Upper lobe of left lung (tissue), 6 donors: ENCODE measurements at regions not wholly inside any gene's neighbourhood (a gene's known extent, or its start where the extent isn't known, plus 50 kb on each side); places are given as distances from the start of the nearest gene placed in this dataset.

Experiments
- ATAC-seq, 2 donors: fragments of 200-7000 bp; cut with Tn5 transposase; one replicate each; pipeline ENCODE4 v1.9.1; 2022; ENCODE audit warnings: mild to moderate bottlenecking in 2 of 2, moderate library complexity in 2 of 2; ENCODE audit not compliant: low FRiP score in 2 of 2
- DNase-seq, 2 donors: peaks; one replicate each; pipeline ENCODE4 v3.0.0-alpha.2; 2019 to 2020
- H3K27ac ChIP-seq, 4 donors: fragments of 200-600 bp; sonication (generic); one replicate each; pipeline ENCODE4 v1.5.1; 2016 to 2019
- H3K27me3 ChIP-seq, 4 donors: fragments of 200-600 bp; sonication (generic); one replicate each; pipeline ENCODE4 v1.5.1; 2017 to 2019
- H3K36me3 ChIP-seq, 4 donors: fragments of 200-600 bp; sonication (generic); one replicate each; pipeline ENCODE4 v1.5.1; 2016 to 2019
- H3K4me1 ChIP-seq, 4 donors: fragments of 200-600 bp; sonication (generic); one replicate each; pipeline ENCODE4 v1.5.1; 2018 to 2019
- H3K4me3 ChIP-seq, 4 donors: fragments of 200-600 bp; sonication (generic); one replicate each; pipeline ENCODE4 v1.5.1; 2017 to 2019; ENCODE audit warnings: mild to moderate bottlenecking in 2 of 4, moderate library complexity in 1 of 4
- H3K9me3 ChIP-seq, 4 donors: fragments of 200-600 bp; sonication (generic); one replicate each; pipeline ENCODE4 v1.5.1; 2018 to 2019
- EP300 ChIP-seq, 4 donors: sonication (generic); formaldehyde crosslinking; IDR thresholded peaks; one replicate each; pipeline ENCODE4 v1.5.1; 2017; ENCODE audit warnings: antibody characterized with exemption in 4 of 4, control low read depth in 2 of 4
- POLR2A ChIP-seq, 4 donors: fragments of 450-650 bp; IDR thresholded peaks; one replicate each; pipeline ENCODE4 v1.5.1; 2016 to 2017; ENCODE audit warnings: antibody characterized with exemption in 4 of 4, mild to moderate bottlenecking in 2 of 4
- POLR2AphosphoS5 ChIP-seq, 2 donors: sonication (generic); formaldehyde crosslinking; IDR thresholded peaks; one replicate each; pipeline ENCODE4 v1.5.1; 2017; ENCODE audit warnings: antibody characterized with exemption in 2 of 2
- WGBS, 2 donors: methylation state at CpG; one replicate each; pipeline ENCODE4 v1.1.5; 2017 to 2018; 5-methylcytosine and 5-hydroxymethylcytosine counted together
- TF ChIP-seq, protein P1 (sequence below), 6 experiments: fragments of 450-650 bp in 4 of 6; fragments of 200-600 bp in 2 of 6; sonication (generic) in 2 of 6; IDR thresholded peaks; one replicate each; pipeline ENCODE4 v1.5.1; 2016 to 2019; ENCODE audit warnings: antibody characterized with exemption in 6 of 6
- donor health status: DM: no; HTN: no; CAD: no; lungs with moderate emphysema.
- donor health status: DM: no; HTN: yes; CAD: no; lungs with severe emphysema.

DNA sequence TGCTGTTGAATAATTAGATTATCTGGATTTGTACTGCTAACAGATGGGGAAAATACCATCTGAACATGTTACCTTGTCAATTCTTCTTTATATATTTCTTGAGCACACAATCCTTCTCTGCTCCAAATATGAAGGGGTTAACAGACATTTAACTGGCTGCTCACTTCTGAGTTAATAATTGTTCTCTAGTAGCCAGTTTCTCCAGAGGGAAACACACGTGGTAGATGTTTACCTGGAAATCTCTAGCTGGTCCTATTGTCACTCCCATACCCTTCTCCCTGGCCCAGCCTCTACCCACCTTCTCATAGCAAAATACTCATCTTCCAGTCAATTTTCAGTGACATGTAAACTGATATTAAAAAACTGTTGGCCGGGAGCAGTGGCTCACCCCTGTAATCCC lies 101.5 kb upstream of the ZNF462 start:
- no peak overlapping the region for H3K4me3 ChIP-seq
- DNase-seq: no peak
- no peak overlapping the region for H3K27ac ChIP-seq
- TF ChIP-seq POLR2AphosphoS5 (IDR thresholded peaks at IDR 0.05): no peak
- TF ChIP-seq EP300 (IDR thresholded peaks at IDR 0.05): no peak
- TF ChIP-seq, protein P1, sequence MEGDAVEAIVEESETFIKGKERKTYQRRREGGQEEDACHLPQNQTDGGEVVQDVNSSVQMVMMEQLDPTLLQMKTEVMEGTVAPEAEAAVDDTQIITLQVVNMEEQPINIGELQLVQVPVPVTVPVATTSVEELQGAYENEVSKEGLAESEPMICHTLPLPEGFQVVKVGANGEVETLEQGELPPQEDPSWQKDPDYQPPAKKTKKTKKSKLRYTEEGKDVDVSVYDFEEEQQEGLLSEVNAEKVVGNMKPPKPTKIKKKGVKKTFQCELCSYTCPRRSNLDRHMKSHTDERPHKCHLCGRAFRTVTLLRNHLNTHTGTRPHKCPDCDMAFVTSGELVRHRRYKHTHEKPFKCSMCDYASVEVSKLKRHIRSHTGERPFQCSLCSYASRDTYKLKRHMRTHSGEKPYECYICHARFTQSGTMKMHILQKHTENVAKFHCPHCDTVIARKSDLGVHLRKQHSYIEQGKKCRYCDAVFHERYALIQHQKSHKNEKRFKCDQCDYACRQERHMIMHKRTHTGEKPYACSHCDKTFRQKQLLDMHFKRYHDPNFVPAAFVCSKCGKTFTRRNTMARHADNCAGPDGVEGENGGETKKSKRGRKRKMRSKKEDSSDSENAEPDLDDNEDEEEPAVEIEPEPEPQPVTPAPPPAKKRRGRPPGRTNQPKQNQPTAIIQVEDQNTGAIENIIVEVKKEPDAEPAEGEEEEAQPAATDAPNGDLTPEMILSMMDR (IDR thresholded peaks at IDR 0.05): no peak
- no peak for TF ChIP-seq POLR2A (IDR thresholded peaks at IDR 0.05)
- no peak for ATAC-seq
- H3K4me1 ChIP-seq: no peaks in the 10 kb centered on the region
- H3K36me3 ChIP-seq: no peaks in the 10 kb centered on the region
- no peaks in the 10 kb centered on the region for H3K27me3 ChIP-seq
- WGBS, 2 donors: 45 to 51% methylated on average over 2 of the region's 2 CpGs
- no peaks in the 10 kb centered on the region for H3K9me3 ChIP-seq

DNA sequence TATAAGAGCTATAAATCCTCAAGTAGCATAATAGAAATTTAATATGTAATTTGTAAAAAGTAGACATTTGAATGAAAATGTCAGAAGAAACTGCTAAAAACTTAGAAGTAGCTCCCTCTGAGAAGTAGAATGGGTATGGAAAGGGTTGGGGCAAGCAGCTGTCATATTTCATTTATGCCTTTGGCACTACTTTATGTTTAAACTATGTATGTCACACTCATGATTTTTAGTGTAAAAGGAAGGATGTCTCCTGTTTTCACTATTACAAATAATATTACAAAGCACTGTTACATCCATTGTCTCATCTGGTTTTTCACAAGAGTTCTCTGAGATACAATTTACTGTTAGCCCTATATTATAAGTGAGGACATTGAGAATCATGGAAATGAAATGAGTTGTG lies 96.3 kb upstream of the ZNF462 start:
- DNase-seq (no peak), ATAC-seq (no peak)
- Histone ChIP-seq H3K27ac (no peak overlapping the region), H3K27me3 (no peaks in the 10 kb centered on the region), H3K9me3 (no peaks in the 10 kb centered on the region), H3K4me3 (no peak overlapping the region), H3K36me3 (no peaks in the 10 kb centered on the region), H3K4me1 (no peaks in the 10 kb centered on the region)
- no peak for TF ChIP-seq EP300 (IDR thresholded peaks at IDR 0.05)
- TF ChIP-seq, protein P1 (IDR thresholded peaks at IDR 0.05): no peak
- no peak for TF ChIP-seq POLR2AphosphoS5 (IDR thresholded peaks at IDR 0.05)
- no peak for TF ChIP-seq POLR2A (IDR thresholded peaks at IDR 0.05)

DNA sequence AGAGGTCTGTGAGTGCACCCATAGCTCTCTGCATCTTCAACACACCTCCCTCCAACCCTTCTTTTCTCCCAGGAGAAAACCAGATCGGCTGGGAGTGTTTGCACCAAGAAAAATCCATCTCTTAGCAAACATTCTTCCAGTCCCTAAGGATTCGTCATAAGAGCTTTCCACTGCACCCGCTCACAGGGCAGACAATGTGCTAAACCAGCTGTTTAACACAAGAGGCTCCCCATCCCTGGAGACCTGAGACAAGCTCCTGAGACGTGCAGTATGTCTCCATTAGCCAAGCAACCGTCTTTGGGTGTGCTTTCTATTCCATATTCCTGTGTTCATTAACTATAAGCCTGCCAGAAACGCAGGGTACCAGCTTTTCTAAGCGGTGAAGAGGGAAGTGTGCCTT lies 93.6 kb upstream of the ZNF462 start:
- no peaks in the 10 kb centered on the region for H3K9me3 ChIP-seq
- no peak for ATAC-seq
- TF ChIP-seq, protein P1 (IDR thresholded peaks at IDR 0.05): no peak
- TF ChIP-seq POLR2AphosphoS5 (IDR thresholded peaks at IDR 0.05): no peak
- H3K4me3 ChIP-seq: no peak overlapping the region
- no peaks in the 10 kb centered on the region for H3K4me1 ChIP-seq
- H3K36me3 ChIP-seq: no peaks in the 10 kb centered on the region
- H3K27ac ChIP-seq: no peak overlapping the region
- DNase-seq: no peak
- no peaks in the 10 kb centered on the region for H3K27me3 ChIP-seq
- WGBS, 2 donors: 65 to 68% methylated on average over 7 of the region's 7 CpGs

DNA sequence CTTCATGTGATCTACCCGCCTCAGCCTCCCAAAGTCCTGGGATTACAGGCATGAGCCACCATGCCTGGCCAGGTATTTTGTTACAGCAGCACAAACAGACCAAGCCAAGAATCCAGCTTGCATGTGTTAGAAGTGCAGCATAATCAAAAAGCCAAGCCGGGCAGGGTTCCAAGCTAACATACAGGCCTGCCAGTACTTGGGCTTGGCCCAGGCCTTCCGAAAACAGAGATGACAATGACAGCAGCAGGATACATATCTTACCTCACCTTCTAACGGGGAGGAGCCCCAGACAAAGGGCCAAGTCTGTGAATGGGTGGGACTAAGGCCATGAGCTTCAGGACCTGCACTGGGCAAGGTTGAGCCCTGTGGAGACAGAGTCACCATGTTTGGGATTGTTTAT lies 91.4 kb upstream of the ZNF462 start:
- ATAC-seq (no peak), DNase-seq (no peak)
- Histone ChIP-seq H3K27ac (no peak overlapping the region), H3K9me3 (no peaks in the 10 kb centered on the region), H3K4me1 (no peaks in the 10 kb centered on the region), H3K36me3 (no peaks in the 10 kb centered on the region), H3K4me3 (no peak overlapping the region), H3K27me3 (no peaks in the 10 kb centered on the region)
- TF ChIP-seq POLR2A (IDR thresholded peaks at IDR 0.05): no peak
- no peak for TF ChIP-seq EP300 (IDR thresholded peaks at IDR 0.05)
- TF ChIP-seq, protein P1 (IDR thresholded peaks at IDR 0.05): no peak
- no peak for TF ChIP-seq POLR2AphosphoS5 (IDR thresholded peaks at IDR 0.05)
- 57 to 86% methylated on average over 3 to 4 of the region's 4 CpGs for whole genome bisulfite sequencing, 2 donors

DNA sequence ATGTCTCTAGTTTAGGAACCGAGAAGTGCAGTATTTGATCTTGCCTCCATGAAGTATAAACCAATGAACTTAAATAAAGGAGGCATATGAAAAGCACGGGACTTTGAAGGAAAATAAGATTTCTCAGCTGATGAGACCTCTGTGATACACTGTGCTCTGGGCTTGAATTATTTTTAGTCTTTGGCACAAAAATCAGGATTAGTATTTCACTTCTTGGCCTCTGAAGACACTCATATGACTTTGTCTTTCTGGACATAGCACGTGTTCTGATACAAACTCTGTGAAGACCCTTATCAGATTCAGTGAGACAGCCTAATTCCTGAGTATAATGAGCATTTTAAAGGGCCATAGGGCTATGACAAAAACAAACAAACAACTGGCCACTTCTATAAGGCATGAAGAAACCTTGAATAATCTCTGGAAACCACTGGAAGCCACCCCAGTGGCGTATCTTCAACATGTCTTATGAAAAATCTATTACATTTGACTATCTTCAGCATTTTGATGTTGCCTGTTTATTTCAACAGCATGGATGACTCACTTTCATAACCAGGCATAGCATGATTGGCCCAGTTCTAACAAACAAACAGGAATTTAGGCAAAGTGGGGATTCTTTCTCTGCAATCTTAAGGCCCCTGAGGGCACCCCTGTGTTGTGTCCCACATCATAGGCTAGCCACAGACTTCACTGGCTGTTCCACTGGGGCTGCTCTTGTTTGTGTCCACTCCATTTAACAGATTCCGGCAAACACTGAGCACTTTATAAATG lies 90.3 kb upstream of the ZNF462 start:
- ATAC-seq (no peak), DNase-seq (no peak)
- no peak overlapping the region for H3K4me3 ChIP-seq
- TF ChIP-seq POLR2AphosphoS5 (IDR thresholded peaks at IDR 0.05) (no peak), POLR2A (IDR thresholded peaks at IDR 0.05) (no peak), EP300 (IDR thresholded peaks at IDR 0.05) (no peak)
- TF ChIP-seq, protein P1 (IDR thresholded peaks at IDR 0.05): no peak
- no peaks in the 10 kb centered on the region for H3K36me3 ChIP-seq
- H3K4me1 ChIP-seq: no peaks in the 10 kb centered on the region
- no peak overlapping the region for H3K27ac ChIP-seq
- WGBS, 2 donors: 88 to 90% methylated on average over 5 of the region's 5 CpGs
- no peaks in the 10 kb centered on the region for H3K27me3 ChIP-seq
- no peaks in the 10 kb centered on the region for H3K9me3 ChIP-seq
